Neural crest cell (in vitro differentiated cells): ENCODE measurements at regions not wholly inside any gene's neighbourhood (a gene's known extent, or its start where the extent isn't known, plus 50 kb on each side); places are given as distances from the start of the nearest gene placed in this dataset.

Experiments
- DNase-seq: peaks from one replicate; pipeline ENCODE4 v3.0.0; 2021; ENCODE audit warnings: low read depth, mixed read lengths, low spot score
- H3K27ac Mint-ChIP-seq: one replicate; pipeline ENCODE4 v1.8.0; 2021; ENCODE audit warnings: mild to moderate bottlenecking, mixed read lengths; ENCODE audit not compliant: unreplicated experiment
- H3K27me3 Mint-ChIP-seq: 2 replicates; pipeline ENCODE4 v1.8.0; 2021; ENCODE audit warnings: low read depth, mild to moderate bottlenecking, mixed read lengths
- H3K36me3 Mint-ChIP-seq: 2 replicates; pipeline ENCODE4 v1.8.0; 2021; ENCODE audit warnings: low read depth, mild to moderate bottlenecking, mixed read lengths
- H3K4me1 Mint-ChIP-seq: 2 replicates; pipeline ENCODE4 v1.8.0; 2021; ENCODE audit warnings: mixed read lengths
- H3K4me3 Mint-ChIP-seq: one replicate; pipeline ENCODE4 v1.8.0; 2021; ENCODE audit warnings: mild to moderate bottlenecking, mixed read lengths
- H3K9me3 Mint-ChIP-seq: 2 replicates; pipeline ENCODE4 v1.8.0; 2021; ENCODE audit warnings: mixed read lengths
- TF ChIP-seq, protein P1 (sequence below): fragments of 200-600 bp; sonication (generic); conservative IDR thresholded peaks from 2 replicates; pipeline ENCODE4 v1.5.0; 2021; ENCODE audit warnings: antibody characterized with exemption, mild to moderate bottlenecking

DNA sequence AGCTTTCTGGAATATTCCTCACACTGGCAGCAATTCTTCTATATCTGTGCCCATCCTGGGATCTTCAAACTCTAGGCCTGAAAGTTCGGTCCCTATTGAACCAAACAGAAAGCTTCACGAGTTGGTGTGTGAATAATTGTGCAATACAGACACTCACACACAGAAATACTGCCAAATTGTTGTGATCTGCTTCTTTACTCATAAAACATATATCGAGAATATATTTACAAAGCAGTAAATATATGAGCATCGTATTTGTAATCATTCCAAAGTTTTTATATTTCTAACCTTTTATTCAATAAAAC is 56.6 kb upstream of the BEX4 start:
- Mint-ChIP-seq H3K36me3 (no peaks in the 10 kb centered on the region), H3K9me3 (no peaks in the 10 kb centered on the region), H3K4me3 (no peak overlapping the region), H3K4me1 (no peaks in the 10 kb centered on the region), H3K27me3 (peaks cover 4% of the 10 kb centered on the region), H3K27ac (no peak overlapping the region)
- TF ChIP-seq, protein P1, sequence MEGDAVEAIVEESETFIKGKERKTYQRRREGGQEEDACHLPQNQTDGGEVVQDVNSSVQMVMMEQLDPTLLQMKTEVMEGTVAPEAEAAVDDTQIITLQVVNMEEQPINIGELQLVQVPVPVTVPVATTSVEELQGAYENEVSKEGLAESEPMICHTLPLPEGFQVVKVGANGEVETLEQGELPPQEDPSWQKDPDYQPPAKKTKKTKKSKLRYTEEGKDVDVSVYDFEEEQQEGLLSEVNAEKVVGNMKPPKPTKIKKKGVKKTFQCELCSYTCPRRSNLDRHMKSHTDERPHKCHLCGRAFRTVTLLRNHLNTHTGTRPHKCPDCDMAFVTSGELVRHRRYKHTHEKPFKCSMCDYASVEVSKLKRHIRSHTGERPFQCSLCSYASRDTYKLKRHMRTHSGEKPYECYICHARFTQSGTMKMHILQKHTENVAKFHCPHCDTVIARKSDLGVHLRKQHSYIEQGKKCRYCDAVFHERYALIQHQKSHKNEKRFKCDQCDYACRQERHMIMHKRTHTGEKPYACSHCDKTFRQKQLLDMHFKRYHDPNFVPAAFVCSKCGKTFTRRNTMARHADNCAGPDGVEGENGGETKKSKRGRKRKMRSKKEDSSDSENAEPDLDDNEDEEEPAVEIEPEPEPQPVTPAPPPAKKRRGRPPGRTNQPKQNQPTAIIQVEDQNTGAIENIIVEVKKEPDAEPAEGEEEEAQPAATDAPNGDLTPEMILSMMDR = no peak
- DNase-seq = no peak

DNA sequence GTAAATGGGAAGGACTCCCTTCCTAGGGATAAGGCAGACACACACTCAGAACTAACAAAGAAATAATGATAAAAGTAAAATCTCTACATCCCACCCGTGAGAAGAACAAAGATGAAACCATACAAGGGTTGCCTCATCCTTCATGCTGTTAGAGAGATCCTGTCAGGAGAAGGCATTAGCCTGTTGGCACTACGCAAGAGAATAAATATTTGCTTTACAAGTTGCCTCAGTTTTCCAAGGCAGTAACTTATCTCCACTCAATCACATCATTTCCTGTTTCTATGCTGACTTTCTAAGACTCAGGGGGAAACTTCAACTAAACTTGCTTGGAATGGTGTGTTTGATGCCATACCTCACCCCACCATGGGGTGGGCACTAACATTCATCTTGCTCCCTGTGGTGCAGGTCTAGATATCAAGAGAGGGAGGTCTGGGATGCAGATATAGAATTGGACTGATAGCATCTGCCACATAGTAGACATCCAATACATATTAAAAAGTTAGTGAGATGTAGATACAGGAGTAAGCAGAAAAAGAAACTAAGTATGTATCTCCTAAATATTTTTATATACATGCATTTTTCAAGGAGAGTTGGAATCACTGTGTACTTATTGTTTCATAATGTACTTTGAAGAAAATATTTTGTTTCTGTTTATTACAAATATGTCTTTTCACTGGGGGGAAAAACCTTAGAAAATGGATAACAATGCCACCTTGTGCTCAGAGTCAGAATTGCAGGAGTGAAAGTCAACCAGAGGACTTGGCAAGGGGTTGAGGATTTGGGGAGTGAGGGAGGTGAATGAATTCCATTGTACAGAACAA is 57.2 kb upstream of the BEX4 start:
- no peaks in the 10 kb centered on the region for H3K36me3 Mint-ChIP-seq

DNA sequence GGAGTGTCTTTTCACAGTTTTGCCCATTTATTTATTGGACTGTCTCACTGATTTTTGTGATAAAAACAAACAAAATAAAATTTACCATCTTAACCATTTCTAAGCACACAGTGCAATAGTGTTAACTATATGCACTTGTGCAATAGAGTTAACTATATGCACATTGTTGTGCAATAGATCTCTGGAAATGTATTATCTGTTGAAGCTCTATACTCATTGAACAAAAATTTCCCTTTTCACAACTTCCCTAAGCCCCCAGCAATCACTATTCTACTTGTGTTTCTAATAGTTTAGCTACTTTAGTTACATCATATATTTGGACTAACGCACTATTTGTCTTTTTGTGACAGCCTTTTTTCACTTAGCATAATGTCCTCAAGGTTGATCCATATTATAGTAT is 59.7 kb upstream of the BEX4 start:
- Mint-ChIP-seq H3K4me1 (peaks cover 6% of the 10 kb centered on the region), H3K27ac (no peak overlapping the region), H3K27me3 (no peaks in the 10 kb centered on the region), H3K36me3 (no peaks in the 10 kb centered on the region), H3K4me3 (no peak overlapping the region), H3K9me3 (peaks cover under 1% of the 10 kb centered on the region)
- TF ChIP-seq, protein P1 = no peak
- DNase-seq = no peak

More for the DNA sequence above, 57.2 kb upstream of the BEX4 start:
- no peaks in the 10 kb centered on the region for H3K9me3 Mint-ChIP-seq
- DNase-seq = peak; percentile 29
- TF ChIP-seq, protein P1 = peak; percentile 70
- no peak overlapping the region for H3K27ac Mint-ChIP-seq
- H3K4me1 Mint-ChIP-seq = no peaks in the 10 kb centered on the region
- no peak overlapping the region for H3K4me3 Mint-ChIP-seq
- no peaks in the 10 kb centered on the region for H3K27me3 Mint-ChIP-seq

DNA sequence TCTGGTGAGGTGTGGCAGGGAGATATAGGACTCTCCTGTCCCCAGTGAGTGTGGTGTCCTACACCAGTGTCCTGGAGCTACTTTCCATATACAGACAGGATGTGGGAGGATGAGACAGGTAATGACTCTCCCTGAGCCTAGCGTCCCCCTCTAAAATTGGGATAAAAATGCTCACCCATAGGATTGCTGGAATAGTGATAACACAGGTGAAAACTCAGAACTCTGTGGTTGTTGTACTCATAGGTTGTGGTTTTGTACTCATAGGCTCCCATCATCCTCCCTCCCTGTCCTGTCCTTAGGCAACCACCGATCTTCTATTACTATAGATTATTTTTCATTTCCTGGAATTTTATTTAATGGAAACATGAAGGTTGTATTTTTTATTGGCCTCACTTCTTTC is 60.7 kb upstream of the NXF3 start:
- TF ChIP-seq, protein P1 = no peak
- H3K4me1 Mint-ChIP-seq = peaks cover 6% of the 10 kb centered on the region
- H3K27ac Mint-ChIP-seq = no peak overlapping the region
- no peaks in the 10 kb centered on the region for H3K36me3 Mint-ChIP-seq
- H3K4me3 Mint-ChIP-seq = no peak overlapping the region
- H3K9me3 Mint-ChIP-seq = peaks cover 4% of the 10 kb centered on the region
- H3K27me3 Mint-ChIP-seq = no peaks in the 10 kb centered on the region
- DNase-seq = no peak

DNA sequence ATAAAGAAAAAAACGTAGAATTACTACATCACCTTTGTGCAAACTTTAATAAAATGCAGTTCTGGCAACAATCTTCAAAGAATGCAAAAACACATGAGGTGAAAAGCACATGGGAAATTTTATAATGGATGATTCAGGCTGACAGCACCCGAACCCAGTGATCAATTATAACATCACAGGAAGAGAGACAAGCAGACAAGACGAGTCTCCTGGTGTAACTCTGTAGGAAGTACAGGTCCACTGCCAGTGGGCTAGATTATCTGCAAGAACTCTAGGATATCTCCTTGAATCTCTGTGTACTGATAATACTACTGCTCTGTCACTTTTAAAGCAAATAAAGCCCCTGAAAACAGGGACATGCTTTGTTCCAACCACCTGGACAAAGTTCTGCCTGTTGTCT is 58.9 kb upstream of the NXF3 start:
- no peak overlapping the region for H3K4me3 Mint-ChIP-seq
- no peak overlapping the region for H3K27ac Mint-ChIP-seq
- H3K9me3 Mint-ChIP-seq = peaks cover 9% of the 10 kb centered on the region
- H3K27me3 Mint-ChIP-seq = no peaks in the 10 kb centered on the region
- H3K4me1 Mint-ChIP-seq = peaks cover 6% of the 10 kb centered on the region
- DNase-seq = no peak
- TF ChIP-seq, protein P1 = no peak
- H3K36me3 Mint-ChIP-seq = no peaks in the 10 kb centered on the region
